Lung (tissue), 11 donors: ENCODE measurements at regions not wholly inside any gene's neighbourhood (a gene's known extent, or its start where the extent isn't known, plus 50 kb on each side); places are given as distances from the start of the nearest gene placed in this dataset.

Experiments
- ATAC-seq: fragments of 200-7000 bp; cut with Tn5 transposase; one replicate; pipeline ENCODE4 v1.9.1; 2020; ENCODE audit warnings: moderate number of reproducible peaks; ENCODE audit not compliant: insufficient read depth, low FRiP score
- DNase-seq, 3 donors: peaks; one replicate each; pipeline ENCODE4 v3.0.0-alpha.2; 2013 to 2017
- H3K27ac ChIP-seq, 2 donors: one replicate each; pipeline ENCODE4 v1.5.1; 2013; ENCODE audit warnings: mild to moderate bottlenecking in 2 of 2, moderate library complexity in 2 of 2, control low read depth in 1 of 2, inconsistent platforms in 1 of 2, low read depth in 1 of 2, low read length in 1 of 2
- H3K27me3 ChIP-seq, 3 donors: one replicate each; pipeline ENCODE4 v1.5.1; 2013; ENCODE audit warnings: low read length in 2 of 3; ENCODE audit not compliant: control insufficient read depth in 3 of 3, insufficient read depth in 3 of 3
- H3K36me3 ChIP-seq, 4 donors: one replicate each; pipeline ENCODE4 v1.5.1; 2013; ENCODE audit warnings: low read length in 4 of 4, mild to moderate bottlenecking in 1 of 4, moderate library complexity in 1 of 4; ENCODE audit not compliant: control insufficient read depth in 4 of 4, insufficient read depth in 4 of 4
- H3K4me1 ChIP-seq, 5 donors: one replicate each; pipeline ENCODE4 v1.5.1; 2013; ENCODE audit warnings: low read length in 5 of 5, mild to moderate bottlenecking in 2 of 5, moderate library complexity in 1 of 5; ENCODE audit not compliant: control insufficient read depth in 5 of 5, insufficient read depth in 5 of 5
- H3K4me3 ChIP-seq: one replicate; pipeline ENCODE4 v1.5.1; 2013; ENCODE audit warnings: mild to moderate bottlenecking, control low read depth, moderate library complexity
- H3K9ac ChIP-seq, 2 donors: one replicate each; pipeline ENCODE4 v1.5.1; 2013; ENCODE audit warnings: low read length in 2 of 2, control low read depth in 1 of 2; ENCODE audit not compliant: insufficient read depth in 1 of 2
- H3K9me3 ChIP-seq, 4 donors: one replicate each; pipeline ENCODE4 v1.5.1; 2013; ENCODE audit warnings: low read length in 3 of 4, mild to moderate bottlenecking in 1 of 4, moderate library complexity in 1 of 4; ENCODE audit not compliant: control insufficient read depth in 4 of 4, insufficient read depth in 3 of 4
- CTCF ChIP-seq: IDR thresholded peaks from 2 replicates; pipeline ENCODE4 v1.5.1; 2012; ENCODE audit warnings: mild to moderate bottlenecking; ENCODE audit errors: control extremely low read depth, extremely low read depth
- WGBS, 2 donors: extraction: QIAGEN DNeasy Blood & Tissue Kit; methylation state at CpG; one replicate each; pipeline ENCODE4 v1.1.7; 2013; 5-methylcytosine and 5-hydroxymethylcytosine counted together
- donor health status: control.
- donor health status: control.
- donor health status: Bipolar disorder and iron deficiency.
- donor health status: healthy.
- donor health status: DM: yes; HTN: yes; CAD: no.

- Histone ChIP-seq H3K36me3 (no peaks in the 10 kb centered on the region), H3K4me3 (no peak overlapping the region), H3K27me3 (no peaks in the 10 kb centered on the region), H3K9me3 (peaks cover 0 to under 1% (median 0%) of the 10 kb centered on the region in 4 donors), H3K9ac (no peak overlapping the region), H3K27ac (no peak overlapping the region), H3K4me1 (no peaks in the 10 kb centered on the region)
- TF ChIP-seq CTCF = no peak
- no peak for ATAC-seq
- WGBS, 2 donors = 96 to 97% methylated on average over 46 of the region's 46 CpGs
- DNase-seq = no peak
These were observed 1076.7 kb downstream of the BRD1 start for GRCh38 chr22:48750826-48751440.

DNA sequence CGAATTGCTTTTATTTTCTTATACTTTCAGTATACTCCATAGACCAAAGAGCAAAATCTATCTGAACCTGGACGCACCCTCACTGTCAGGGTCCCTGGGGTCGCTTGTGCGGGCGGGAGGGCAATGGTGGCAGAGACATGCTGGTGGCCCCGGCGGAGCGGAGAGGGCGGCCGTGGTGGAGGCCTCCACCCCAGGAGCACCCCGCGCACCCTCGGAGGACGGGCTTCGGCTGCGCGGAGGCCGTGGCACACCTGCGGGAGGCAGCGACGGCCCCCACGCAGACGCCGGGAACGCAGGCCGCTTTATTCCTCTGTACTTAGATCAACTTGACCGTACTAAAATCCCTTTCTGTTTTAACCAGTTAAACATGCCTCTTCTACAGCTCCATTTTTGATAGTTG, 1077.4 kb downstream of the BRD1 start:
- ATAC-seq (no peak), DNase-seq (no peak)
- H3K4me1 ChIP-seq = no peaks in the 10 kb centered on the region
- 97% methylated on average over 27 of the region's 27 CpGs for WGBS, 2 donors
- no peak for TF ChIP-seq CTCF
- no peaks in the 10 kb centered on the region for H3K36me3 ChIP-seq
- no peak overlapping the region for H3K9ac ChIP-seq
- no peak overlapping the region for H3K4me3 ChIP-seq
- no peak overlapping the region for H3K27ac ChIP-seq
- peaks cover 0 to 2% (median 0%) of the 10 kb centered on the region in 4 donors for H3K9me3 ChIP-seq
- no peaks in the 10 kb centered on the region for H3K27me3 ChIP-seq

DNA sequence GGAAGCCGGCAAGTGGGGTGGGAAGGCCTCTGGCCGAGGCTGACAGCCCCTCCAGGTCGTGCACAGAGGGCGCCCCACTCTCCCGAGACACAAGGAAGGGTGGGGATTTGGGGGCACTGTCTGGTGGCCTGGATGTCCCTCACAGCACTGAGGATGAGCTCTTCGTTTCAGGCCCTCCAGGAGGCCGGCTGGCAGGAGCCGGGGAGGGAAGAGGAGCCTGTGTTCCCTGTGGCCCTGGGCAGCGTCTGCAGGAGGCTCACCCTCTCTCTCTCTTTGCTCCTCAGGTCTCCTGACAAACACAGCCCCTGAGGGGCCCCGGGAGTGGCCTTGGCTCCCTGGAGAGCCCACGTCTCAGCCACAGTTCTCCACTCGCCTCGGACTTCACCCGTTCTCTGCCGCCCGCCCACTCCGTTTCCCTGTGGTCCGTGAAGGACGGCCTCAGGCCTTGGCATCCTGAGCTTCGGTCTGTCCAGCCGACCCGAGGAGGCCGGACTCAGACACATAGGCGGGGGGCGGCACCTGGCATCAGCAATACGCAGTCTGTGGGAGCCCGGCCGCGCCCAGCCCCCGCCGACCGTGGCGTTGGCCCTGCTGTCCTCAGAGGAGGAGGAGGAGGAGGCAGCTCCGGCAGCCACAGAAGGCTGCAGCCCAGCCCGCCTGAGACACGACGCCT, 1078.0 kb downstream of the BRD1 start:
- H3K4me3 ChIP-seq = no peak overlapping the region
- no peak for TF ChIP-seq CTCF
- peaks cover 0 to 2% (median 0%) of the 10 kb centered on the region in 4 donors for H3K9me3 ChIP-seq
- WGBS, 2 donors = 88 to 89% methylated on average over 36 to 37 of the region's 37 CpGs
- no peaks in the 10 kb centered on the region for H3K27me3 ChIP-seq
- no peak overlapping the region for H3K9ac ChIP-seq
- no peak overlapping the region for H3K27ac ChIP-seq
- H3K4me1 ChIP-seq = no peaks in the 10 kb centered on the region
- H3K36me3 ChIP-seq = no peaks in the 10 kb centered on the region
- ATAC-seq (no peak), DNase-seq (no peak)
